ENCODE measurements at regions not wholly inside any gene's neighbourhood (a gene's known extent, or its start where the extent isn't known, plus 50 kb on each side); places are given as distances from the start of the nearest gene placed in this dataset.

DNA sequence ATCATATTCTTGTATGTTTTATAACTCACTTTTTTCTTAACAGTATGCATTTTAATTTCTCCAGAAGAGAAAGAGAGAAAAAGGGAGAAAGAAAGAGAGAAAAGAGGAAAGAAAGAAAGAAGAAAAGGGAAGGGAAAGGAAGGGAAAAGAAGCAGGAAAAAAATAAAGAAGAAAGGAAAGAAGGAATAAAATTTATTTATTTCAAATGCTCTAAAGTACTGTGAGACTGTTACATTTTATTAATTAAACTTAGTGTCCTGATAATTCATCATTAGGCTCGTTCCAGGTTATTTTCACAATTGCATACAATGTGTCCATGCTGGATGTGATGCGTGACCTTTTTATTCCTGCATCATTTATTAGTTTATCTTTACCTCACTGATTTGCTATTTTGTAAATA is 1023.4 kb upstream of the KLHL29 start:
- TF ChIP-seq POLR2A (IDR thresholded peaks at IDR 0.05; ENCODE audit: low read depth, low read length) (no peak), SPI1 (IDR thresholded peaks at IDR 0.05; ENCODE audit: low read depth, low read length) (no peak), POLR2AphosphoS5 (IDR thresholded peaks at IDR 0.05; ENCODE audit: low read depth, low read length) (no peak), TAF1 (IDR thresholded peaks at IDR 0.05; ENCODE audit: low read depth, low read length) (no peak), PAX5 (IDR thresholded peaks at IDR 0.05; ENCODE audit: insufficient read depth, low read length, severe bottlenecking) (no peak)
